Esophagus squamous epithelium (tissue), 4 donors: ENCODE measurements at regions not wholly inside any gene's neighbourhood (a gene's known extent, or its start where the extent isn't known, plus 50 kb on each side); places are given as distances from the start of the nearest gene placed in this dataset.

Experiments used
- POLR2A ChIP-seq, 4 donors: fragments of 450-650 bp; IDR thresholded peaks; one replicate each; pipeline ENCODE4 v1.6.1; 2017; ENCODE audit warnings: antibody characterized with exemption in 4 of 4, mild to moderate bottlenecking in 4 of 4, moderate library complexity in 3 of 4
- TF ChIP-seq, protein P1 (sequence below), 6 experiments: fragments of 450-650 bp in 4 of 6; fragments of 200-600 bp in 2 of 6; sonication (generic) in 2 of 6; IDR thresholded peaks; one replicate each; pipeline ENCODE4 v1.5.1; 2016 to 2019; ENCODE audit warnings: antibody characterized with exemption in 6 of 6, mild to moderate bottlenecking in 4 of 6, moderate library complexity in 4 of 6

DNA sequence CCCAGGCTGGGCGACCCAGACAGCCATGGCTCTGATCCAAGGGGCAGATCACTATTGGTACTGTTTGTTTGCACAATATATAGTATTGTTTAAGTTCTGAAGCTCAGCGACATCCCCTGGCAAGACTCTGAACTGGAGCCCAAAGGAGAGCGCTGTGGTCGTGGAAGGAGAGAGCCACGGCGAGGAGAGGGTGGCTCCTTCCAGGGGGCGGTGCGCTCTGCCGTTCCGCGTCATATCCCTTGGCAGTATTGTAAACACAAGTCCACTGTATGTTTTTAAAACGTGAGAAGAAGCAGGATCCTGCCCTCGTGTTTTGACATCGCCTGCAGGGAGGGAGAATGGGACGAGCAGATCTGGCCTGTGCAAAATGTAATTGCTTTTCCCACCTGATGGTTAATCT is 185.5 kb downstream of the RAB28 start:
- TF ChIP-seq, protein P1, sequence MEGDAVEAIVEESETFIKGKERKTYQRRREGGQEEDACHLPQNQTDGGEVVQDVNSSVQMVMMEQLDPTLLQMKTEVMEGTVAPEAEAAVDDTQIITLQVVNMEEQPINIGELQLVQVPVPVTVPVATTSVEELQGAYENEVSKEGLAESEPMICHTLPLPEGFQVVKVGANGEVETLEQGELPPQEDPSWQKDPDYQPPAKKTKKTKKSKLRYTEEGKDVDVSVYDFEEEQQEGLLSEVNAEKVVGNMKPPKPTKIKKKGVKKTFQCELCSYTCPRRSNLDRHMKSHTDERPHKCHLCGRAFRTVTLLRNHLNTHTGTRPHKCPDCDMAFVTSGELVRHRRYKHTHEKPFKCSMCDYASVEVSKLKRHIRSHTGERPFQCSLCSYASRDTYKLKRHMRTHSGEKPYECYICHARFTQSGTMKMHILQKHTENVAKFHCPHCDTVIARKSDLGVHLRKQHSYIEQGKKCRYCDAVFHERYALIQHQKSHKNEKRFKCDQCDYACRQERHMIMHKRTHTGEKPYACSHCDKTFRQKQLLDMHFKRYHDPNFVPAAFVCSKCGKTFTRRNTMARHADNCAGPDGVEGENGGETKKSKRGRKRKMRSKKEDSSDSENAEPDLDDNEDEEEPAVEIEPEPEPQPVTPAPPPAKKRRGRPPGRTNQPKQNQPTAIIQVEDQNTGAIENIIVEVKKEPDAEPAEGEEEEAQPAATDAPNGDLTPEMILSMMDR (IDR thresholded peaks at IDR 0.05) = no peak
- TF ChIP-seq POLR2A (IDR thresholded peaks at IDR 0.05) = no peak
